SK-MEL-5 (cell line): ENCODE measurements at regions not wholly inside any gene's neighbourhood (a gene's known extent, or its start where the extent isn't known, plus 50 kb on each side); places are given as distances from the start of the nearest gene placed in this dataset.

ENCODE experiments used
- DNase-seq: peaks from one replicate; pipeline ENCODE4 v3.0.0-alpha.2; 2016; ENCODE audit warnings: low read depth, low spot score
- in situ Hi-C: cut with HindIII; loops from 2 replicates; pipeline ENCODE4 v1.10.0; 2016; ENCODE audit warnings: low sequenced_read_pairs, high pct_unique_total_duplicates, low pct_unique_long_range_greater_than_20kb

GRCh38 chr11:81089242-81089641 is 1644.4 kb downstream of the FAM181B start:
- in situ Hi-C loops, result no loop called here
- no peak for DNase-seq

- in situ Hi-C loops, result no loop called here
Measured at GRCh38 chr11:81080476-81080875, 1639.6 kb upstream of the TENM4 start.

GRCh38 chr11:81072273-81072672 is 1631.4 kb upstream of the TENM4 start:
- no peak for DNase-seq
- in situ Hi-C loops, result no loop called here

More at GRCh38 chr11:81080476-81080875, 1639.6 kb upstream of the TENM4 start:
- no peak for DNase-seq

GRCh38 chr11:81071606-81072005 is 1630.8 kb upstream of the TENM4 start:
- in situ Hi-C loops, result no loop called here

GRCh38 chr11:81070948-81071347 is 1630.1 kb upstream of the TENM4 start:
- no peak for DNase-seq
- in situ Hi-C loops, result no loop called here

More at GRCh38 chr11:81071606-81072005, 1630.8 kb upstream of the TENM4 start:
- DNase-seq, result no peak

GRCh38 chr11:81059356-81059755 is 1618.5 kb upstream of the TENM4 start:
- DNase-seq, result no peak
- in situ Hi-C loops, result no loop called here

- no peak for DNase-seq
- in situ Hi-C loops, result no loop called here
Measured at GRCh38 chr11:81052344-81053158, 1611.7 kb upstream of the TENM4 start.

- in situ Hi-C loops, result no loop called here
- DNase-seq, result no peak
Measured at GRCh38 chr11:81039916-81040524, 1599.2 kb upstream of the TENM4 start.

GRCh38 chr11:81036168-81036870 is 1595.5 kb upstream of the TENM4 start:
- peak; percentile 13 for DNase-seq
- in situ Hi-C loops, result no loop called here

- in situ Hi-C loops, result no loop called here
Measured at GRCh38 chr11:81033779-81034540, 1593.1 kb upstream of the TENM4 start.

GRCh38 chr11:81032906-81033305 is 1592.1 kb upstream of the TENM4 start:
- DNase-seq, result no peak
- in situ Hi-C loops, result no loop called here

More at GRCh38 chr11:81033779-81034540, 1593.1 kb upstream of the TENM4 start:
- no peak for DNase-seq

- in situ Hi-C loops, result no loop called here
- DNase-seq, result peak; percentile 1
Measured at GRCh38 chr11:81030186-81030585, 1589.4 kb upstream of the TENM4 start.

GRCh38 chr11:81026032-81026431 is 1585.2 kb upstream of the TENM4 start:
- in situ Hi-C loops, result no loop called here
- DNase-seq, result no peak

- in situ Hi-C loops, result no loop called here
Measured at GRCh38 chr11:81022057-81022456, 1581.2 kb upstream of the TENM4 start.

GRCh38 chr11:81010631-81011030 is 1569.8 kb upstream of the TENM4 start:
- in situ Hi-C loops, result no loop called here
- no peak for DNase-seq

More at GRCh38 chr11:81022057-81022456, 1581.2 kb upstream of the TENM4 start:
- DNase-seq, result no peak

- DNase-seq, result peak; percentile 17
- in situ Hi-C loops, result no loop called here
Measured at GRCh38 chr11:81007046-81007445, 1566.2 kb upstream of the TENM4 start.

GRCh38 chr11:81005595-81005994 is 1564.8 kb upstream of the TENM4 start:
- in situ Hi-C loops, result no loop called here
- no peak for DNase-seq

- in situ Hi-C loops, result no loop called here
- DNase-seq, result no peak
Measured at GRCh38 chr11:81004576-81004975, 1563.7 kb upstream of the TENM4 start.
